GM12878 (cell line): ENCODE measurements at regions not wholly inside any gene's neighbourhood (a gene's known extent, or its start where the extent isn't known, plus 50 kb on each side); places are given as distances from the start of the nearest gene placed in this dataset.

Experiments
- ATAC-seq: fragments of 200-7000 bp; cut with Tn5 transposase; 3 replicates; pipeline ENCODE4 v1.9.1; 2020; ENCODE audit warnings: mild to moderate bottlenecking, moderate library complexity
- BruUV-seq: library from RNA; stranded (reverse); fragments of 400-500 nt; replicated peaks from 2 replicates; lab custom pipeline; 2021; lab: Mats Ljungman, UMichigan
- CTCF ChIA-PET: fragments of 300-600 bp; sonication (Branson Sonifier 250); formaldehyde crosslinking; extraction: SDS; loops from one replicate; lab custom pipeline; 2021; ENCODE audit warnings: inconsistent platforms; lab: Yijun Ruan, JAX
- POLR2A ChIA-PET: fragments of 350-600 bp; formaldehyde crosslinking; extraction: SDS; loops from one replicate; lab custom pipeline; 2021; ENCODE audit warnings: inconsistent platforms; lab: Charles Lee
- RAD21 ChIA-PET: fragments of 300-600 bp; sonication (Branson Sonifier 250); formaldehyde crosslinking; loops from one replicate; lab custom pipeline; 2023; ENCODE audit warnings: antibody characterized with exemption; ENCODE audit not compliant: unreplicated experiment; lab: Charles Lee
- SMC1A ChIA-PET: fragments of 300-600 bp; sonication (Branson Sonifier 250); formaldehyde crosslinking; loops from one replicate; lab custom pipeline; 2023; ENCODE audit not compliant: unreplicated experiment, uncharacterized antibody; lab: Charles Lee
- DNase-seq: peaks from one replicate; pipeline ENCODE4 v3.0.0-alpha.2; 2011; ENCODE audit warnings: low read depth, low spot score
- FAIRE-seq: peaks from 3 replicates; lab custom pipeline; 2011; peaks lifted over from hg19 to GRCh38; lab: Jason Lieb, UNC
- H2AFZ ChIP-seq: 2 replicates; pipeline ENCODE4 v1.6.0; 2011; ENCODE audit warnings: low read depth, low read length, control low read depth; ENCODE audit not compliant: control insufficient read depth
- H3K27ac ChIP-seq: 2 replicates; pipeline ENCODE4 v1.5.1; 2011; ENCODE audit warnings: control low read depth; ENCODE audit not compliant: control insufficient read depth, insufficient read depth
- H3K27me3 ChIP-seq, 2 experiments: replicated peaks in 1 of 2; 2 replicates each; pipeline versions ENCODE4 v1.6.0 to v1.6.1; 2011; ENCODE audit warnings: low read length in 1 of 2; ENCODE audit not compliant: control insufficient read depth in 2 of 2, insufficient read depth in 2 of 2
- H3K36me3 ChIP-seq, 2 experiments: 2 replicates each; pipeline ENCODE4 v1.5.1; 2011; ENCODE audit warnings: low read length in 1 of 2; ENCODE audit not compliant: control insufficient read depth in 2 of 2, insufficient read depth in 2 of 2
- H3K4me1 ChIP-seq: 2 replicates; pipeline ENCODE4 v1.6.1; 2011; ENCODE audit warnings: mild to moderate bottlenecking, low read length, moderate library complexity, mixed read lengths; ENCODE audit not compliant: control insufficient read depth, insufficient read depth
- H3K4me2 ChIP-seq: 2 replicates; pipeline ENCODE4 v1.6.0; 2011; ENCODE audit warnings: control low read depth; ENCODE audit not compliant: control insufficient read depth, insufficient read depth
- H3K4me3 ChIP-seq: fragments of 200-600 bp; sonication (generic); 2 replicates; pipeline ENCODE4 v1.5.1; 2016
- H3K79me2 ChIP-seq: 2 replicates; pipeline ENCODE4 v1.6.0; 2011; ENCODE audit warnings: low read length; ENCODE audit not compliant: control insufficient read depth, insufficient read depth
- H3K9ac ChIP-seq: 2 replicates; pipeline ENCODE4 v1.8.0; 2011; ENCODE audit warnings: low read length, control low read depth, mixed read lengths; ENCODE audit not compliant: control insufficient read depth, insufficient read depth
- H3K9me3 ChIP-seq: replicated peaks from 3 replicates; pipeline ENCODE4 v1.5.1; 2011; ENCODE audit warnings: mild to moderate bottlenecking, low read length; ENCODE audit not compliant: control insufficient read depth, insufficient read depth
- H4K20me1 ChIP-seq: 2 replicates; pipeline ENCODE4 v1.6.0; 2011; ENCODE audit not compliant: control insufficient read depth, insufficient read depth
- BCL11A ChIP-seq: IDR thresholded peaks from 2 replicates; pipeline ENCODE4 v1.6.1; 2011; ENCODE audit warnings: low read depth, low read length
- CREB1 ChIP-seq: IDR thresholded peaks from 2 replicates; pipeline ENCODE4 v1.6.1; 2012; ENCODE audit warnings: low read depth, mild to moderate bottlenecking, inconsistent platforms
- EP300 ChIP-seq, 2 experiments: fragments of 150-350 bp in 1 of 2; IDR thresholded peaks; 2 replicates each; pipeline ENCODE4 v1.6.1; 2011 to 2012; ENCODE audit warnings: low read depth in 2 of 2, low read length in 2 of 2, borderline replicate concordance in 1 of 2, improper control_type of control experiment in 1 of 2, inconsistent platforms in 1 of 2; ENCODE audit not compliant: control insufficient read depth in 1 of 2
- ESRRA ChIP-seq: IDR thresholded peaks from 2 replicates; pipeline ENCODE4 v1.6.1; 2012; ENCODE audit warnings: mild to moderate bottlenecking, low read length, improper control_type of control experiment
- HCFC1 ChIP-seq: fragments of 150-350 bp; IDR thresholded peaks from 2 replicates; pipeline ENCODE4 v1.6.1; 2014; ENCODE audit warnings: low read length
- HDAC2 ChIP-seq: fragments of 200-600 bp; sonication (generic); IDR thresholded peaks from 2 replicates; pipeline ENCODE4 v1.6.1; 2017
- IRF4 ChIP-seq: IDR thresholded peaks from 2 replicates; pipeline ENCODE4 v1.6.1; 2011; ENCODE audit warnings: low read depth, low read length
- MTA2 ChIP-seq: fragments of 450-650 bp; IDR thresholded peaks from 2 replicates; pipeline ENCODE4 v1.6.1; 2016; ENCODE audit warnings: low read depth, mild to moderate bottlenecking, moderate library complexity
- MXI1 ChIP-seq: fragments of 150-350 bp; IDR thresholded peaks from 2 replicates; pipeline ENCODE4 v1.6.1; 2011; ENCODE audit warnings: low read depth, mild to moderate bottlenecking, inconsistent platforms, low read length, improper control_type of control experiment
- PAX5 ChIP-seq: IDR thresholded peaks from 2 replicates; pipeline ENCODE4 v1.6.1; 2011; ENCODE audit warnings: low read depth, low read length, borderline replicate concordance
- POU2F2 ChIP-seq: IDR thresholded peaks from 3 replicates; pipeline ENCODE4 v1.6.1; 2011; ENCODE audit warnings: low read depth, mild to moderate bottlenecking, low read length, borderline replicate concordance
- RUNX3 ChIP-seq: IDR thresholded peaks from 2 replicates; pipeline ENCODE4 v1.6.1; 2012; ENCODE audit warnings: low read length, inconsistent platforms
- SP1 ChIP-seq: IDR thresholded peaks from one replicate; pipeline ENCODE4 v1.6.1; 2011; ENCODE audit warnings: low read depth, low read length
- SRF ChIP-seq, 2 experiments: IDR thresholded peaks; 2 replicates each; pipeline ENCODE4 v1.6.1; 2011; ENCODE audit warnings: low read depth in 2 of 2, low read length in 2 of 2, mild to moderate bottlenecking in 1 of 2, moderate library complexity in 1 of 2
- STAT3 ChIP-seq: IDR thresholded peaks from 2 replicates; pipeline ENCODE4 v1.6.1; 2011; ENCODE audit warnings: low read depth, low read length, improper control_type of control experiment
- YBX1 ChIP-seq: fragments of 450-650 bp; IDR thresholded peaks from 2 replicates; pipeline ENCODE4 v1.6.1; 2016; ENCODE audit warnings: antibody characterized with exemption
- ZNF274 ChIP-seq: IDR thresholded peaks from one replicate; pipeline ENCODE4 v1.8.0; 2011; ENCODE audit not compliant: insufficient read length, insufficient read depth
- WGBS: methylation state at CpG from one replicate; pipeline ENCODE4 v1.1.6; 2016; ENCODE audit warnings: low lambda C conversion rate; ENCODE audit not compliant: insufficient replicate concordance, insufficient coverage; ENCODE audit errors: missing lambda C conversion rate; 5-methylcytosine and 5-hydroxymethylcytosine counted together
- in situ Hi-C: fragments of 300-500 bp; cut with MboI; formaldehyde crosslinking; loops from 9 replicates; pipeline ENCODE4 v1.14.3; 2018; ENCODE audit warnings: mixed read lengths
- intact Hi-C: fragments of 100-400 bp; cut with micrococcal nuclease; formaldehyde crosslinking; loops from one replicate; pipeline ENCODE4 v1.14.2; 2022; ENCODE audit not compliant: unreplicated experiment
- TF ChIP-seq, protein P1 (sequence below): fragments of 450-650 bp; IDR thresholded peaks from 2 replicates; pipeline ENCODE4 v1.6.1; 2014; ENCODE audit warnings: mild to moderate bottlenecking
- TF ChIP-seq, protein P2 (sequence below): IDR thresholded peaks from 2 replicates; pipeline ENCODE4 v1.6.1; 2012; ENCODE audit warnings: low read length, inconsistent platforms

DNA sequence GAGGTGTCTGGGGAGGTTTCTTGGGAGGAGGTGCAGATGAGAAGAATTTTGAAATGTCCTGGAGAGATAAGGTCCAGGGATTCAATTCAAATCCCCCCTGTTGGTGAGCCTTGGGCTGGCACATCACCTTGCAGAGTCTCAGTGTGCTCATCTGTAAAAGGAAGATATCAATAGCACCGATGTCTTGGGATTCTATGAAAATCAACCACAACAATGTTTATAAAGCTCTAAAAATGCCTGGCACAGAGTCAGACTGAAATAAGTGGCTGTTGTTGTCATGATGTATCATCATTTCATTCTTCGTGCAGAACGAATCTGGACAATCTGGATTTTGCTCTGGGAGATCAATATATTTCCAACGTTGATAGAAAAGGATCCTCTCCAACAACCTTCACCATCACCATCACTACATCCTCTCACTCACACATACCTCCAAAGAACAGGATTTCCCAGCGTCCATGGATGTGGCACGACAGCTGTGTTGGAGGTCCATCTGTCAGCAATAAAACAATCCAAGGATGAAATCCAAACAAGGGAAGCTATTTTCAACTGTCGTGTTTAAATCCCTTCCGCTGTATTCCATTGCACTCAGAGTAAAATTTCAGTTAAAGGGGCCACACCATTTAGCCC is 393.7 kb upstream of the DYNLRB2 start:
- no peak overlapping the region for H2AFZ ChIP-seq
- no peaks in the 10 kb centered on the region; the same call in 2 of the 3 replicates for H3K9me3 ChIP-seq
- H3K4me3 ChIP-seq: no peak overlapping the region
- WGBS: 40% methylated on average over 8 of the region's 8 CpGs
- H3K4me1 ChIP-seq: no peaks in the 10 kb centered on the region
- POLR2A ChIA-PET: no interaction called here
- H3K4me2 ChIP-seq: no peak overlapping the region
- no peak for DNase-seq
- no peak for ATAC-seq
- H4K20me1 ChIP-seq: no peaks in the 10 kb centered on the region
- no TSS peak for BruUV-seq
- RAD21 ChIA-PET: no interaction called here
- SMC1A ChIA-PET: no interaction called here
- CTCF ChIA-PET: no interaction called here
- no peaks in the 10 kb centered on the region for H3K79me2 ChIP-seq
- no peaks in the 10 kb centered on the region for H3K36me3 ChIP-seq
- in situ Hi-C loops (no loop called here), intact Hi-C loops (no loop called here)
- no peak overlapping the region for H3K27ac ChIP-seq
- H3K9ac ChIP-seq: no peak overlapping the region
- no peak for TF ChIP-seq BCL11A
- TF ChIP-seq, protein P1, sequence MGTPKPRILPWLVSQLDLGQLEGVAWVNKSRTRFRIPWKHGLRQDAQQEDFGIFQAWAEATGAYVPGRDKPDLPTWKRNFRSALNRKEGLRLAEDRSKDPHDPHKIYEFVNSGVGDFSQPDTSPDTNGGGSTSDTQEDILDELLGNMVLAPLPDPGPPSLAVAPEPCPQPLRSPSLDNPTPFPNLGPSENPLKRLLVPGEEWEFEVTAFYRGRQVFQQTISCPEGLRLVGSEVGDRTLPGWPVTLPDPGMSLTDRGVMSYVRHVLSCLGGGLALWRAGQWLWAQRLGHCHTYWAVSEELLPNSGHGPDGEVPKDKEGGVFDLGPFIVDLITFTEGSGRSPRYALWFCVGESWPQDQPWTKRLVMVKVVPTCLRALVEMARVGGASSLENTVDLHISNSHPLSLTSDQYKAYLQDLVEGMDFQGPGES: no peak
- no peaks in the 10 kb centered on the region for H3K27me3 ChIP-seq
- FAIRE-seq: no peak

GRCh38 chr16:80144191-80144590 is 396.6 kb upstream of the DYNLRB2 start:
- RAD21 ChIA-PET: no interaction called here
- TF ChIP-seq POU2F2: peak; percentile 93; the same call in 2 of the 3 replicates
- TF ChIP-seq STAT3: no peak
- no peak for TF ChIP-seq HDAC2
- TF ChIP-seq PAX5: peak; percentile 44; the same call in 1 of the 2 replicates
- peak in 1 of 2 experiments; percentile 70; a peak in 1 of 4 replicates for TF ChIP-seq SRF (IDR thresholded peaks at IDR 0.05; ENCODE audit: low read depth in 2 of 2, low read length in 2 of 2)
- TF ChIP-seq ZNF274: no peak
- TF ChIP-seq EP300 (IDR thresholded peaks at IDR 0.05; ENCODE audit: borderline replicate concordance in 1 of 2, control insufficient read depth in 1 of 2, low read depth in 2 of 2, low read length in 2 of 2): 0 out of 4 replicates have a peak, but pooled peaks of 1 of the 2 experiments have one; percentile 10
- peak; percentile 31; the same call in 1 of the 2 replicates for TF ChIP-seq CREB1
- TF ChIP-seq YBX1: no peak
- TF ChIP-seq, protein P2, sequence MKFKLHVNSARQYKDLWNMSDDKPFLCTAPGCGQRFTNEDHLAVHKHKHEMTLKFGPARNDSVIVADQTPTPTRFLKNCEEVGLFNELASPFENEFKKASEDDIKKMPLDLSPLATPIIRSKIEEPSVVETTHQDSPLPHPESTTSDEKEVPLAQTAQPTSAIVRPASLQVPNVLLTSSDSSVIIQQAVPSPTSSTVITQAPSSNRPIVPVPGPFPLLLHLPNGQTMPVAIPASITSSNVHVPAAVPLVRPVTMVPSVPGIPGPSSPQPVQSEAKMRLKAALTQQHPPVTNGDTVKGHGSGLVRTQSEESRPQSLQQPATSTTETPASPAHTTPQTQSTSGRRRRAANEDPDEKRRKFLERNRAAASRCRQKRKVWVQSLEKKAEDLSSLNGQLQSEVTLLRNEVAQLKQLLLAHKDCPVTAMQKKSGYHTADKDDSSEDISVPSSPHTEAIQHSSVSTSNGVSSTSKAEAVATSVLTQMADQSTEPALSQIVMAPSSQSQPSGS: peak; percentile 19; the same call in 1 of the 2 replicates
- TF ChIP-seq ESRRA: no peak
- no peak for TF ChIP-seq SP1
- TF ChIP-seq RUNX3: peak; percentile 92
- TF ChIP-seq IRF4: no peak
- TF ChIP-seq MTA2: no peak
- no peak for TF ChIP-seq HCFC1
- 0 out of 2 replicates have a peak, but pooled peaks have one; percentile 25 for TF ChIP-seq MXI1

More at GRCh38 chr16:80144191-80144590, 396.6 kb upstream of the DYNLRB2 start:
- Histone ChIP-seq H3K4me1 (no peaks in the 10 kb centered on the region), H3K9me3 (no peaks in the 10 kb centered on the region; the same call in 2 of the 3 replicates), H3K4me3 (no peak overlapping the region), H2AFZ (no peak overlapping the region), H3K4me2 (0 out of 2 replicates have a peak overlapping the region, but pooled peaks have one; percentile 35), H3K27ac (no peak overlapping the region), H3K27me3 (no peaks in the 10 kb centered on the region), H4K20me1 (no peaks in the 10 kb centered on the region), H3K9ac (no peak overlapping the region), H3K36me3 (no peaks in the 10 kb centered on the region), H3K79me2 (no peaks in the 10 kb centered on the region)
- BruUV-seq: no TSS peak
- intact Hi-C loops (no loop called here), in situ Hi-C loops (no loop called here)
- FAIRE-seq: peak; percentile 81
- peak; percentile 72 for DNase-seq
- ChIA-PET SMC1A (no interaction called here), POLR2A (no interaction called here), CTCF (no interaction called here)
- ATAC-seq: peak; percentile 78
